Heart left ventricle (tissue), 16 donors: ENCODE measurements at regions not wholly inside any gene's neighbourhood (a gene's known extent, or its start where the extent isn't known, plus 50 kb on each side); places are given as distances from the start of the nearest gene placed in this dataset.
"Not testable (repeated sequence)": the region's sequence is repeated elsewhere in the genome, so short reads cannot be mapped to it uniquely, and the experiment has no call there.

Experiments used
- ATAC-seq, 4 donors: fragments of 200-7000 bp; cut with Tn5 transposase; one replicate each; pipeline ENCODE4 v1.9.1; 2020 to 2022; ENCODE audit warnings: moderate library complexity in 4 of 4, mild to moderate bottlenecking in 3 of 4, moderate number of reproducible peaks in 1 of 4
- DNase-seq, 5 donors: peaks; one replicate each; pipeline ENCODE4 v3.0.0-alpha.2; 2020
- H3K27ac ChIP-seq, 12 donors: fragments of 200-600 bp; sonication (generic) in 4 of 12; one replicate each; pipeline versions ENCODE4 v1.5.0 to v1.8.0; 2016 to 2022; ENCODE audit warnings: mild to moderate bottlenecking in 2 of 12
- H3K27me3 ChIP-seq, 9 donors: fragments of 200-600 bp; sonication (generic) in 2 of 9; one replicate each; pipeline versions ENCODE4 v1.5.1 to v1.8.0; 2016 to 2022; ENCODE audit warnings: mild to moderate bottlenecking in 3 of 9
- H3K36me3 ChIP-seq, 9 donors: fragments of 200-600 bp; sonication (generic) in 2 of 9; one replicate each; pipeline versions ENCODE4 v1.5.0 to v1.8.0; 2018 to 2022; ENCODE audit warnings: mild to moderate bottlenecking in 2 of 9
- H3K4me1 ChIP-seq, 12 donors: fragments of 200-600 bp; sonication (generic) in 4 of 12; one replicate each; pipeline versions ENCODE4 v1.5.0 to v1.8.0; 2016 to 2022; ENCODE audit warnings: mild to moderate bottlenecking in 3 of 12
- H3K4me3 ChIP-seq, 12 donors: fragments of 200-600 bp; sonication (generic) in 4 of 12; one replicate each; pipeline versions ENCODE4 v1.5.0 to v1.8.0; 2017 to 2022; ENCODE audit warnings: mild to moderate bottlenecking in 9 of 12, moderate library complexity in 4 of 12
- H3K9me3 ChIP-seq, 12 donors: fragments of 200-600 bp; sonication (generic) in 4 of 12; one replicate each; pipeline versions ENCODE4 v1.5.0 to v1.8.0; 2016 to 2022; ENCODE audit warnings: mild to moderate bottlenecking in 1 of 12
- CTCF ChIP-seq, 12 donors: fragments of 200-600 bp; sonication (generic) in 4 of 12; IDR thresholded peaks; one replicate each; pipeline versions ENCODE4 v1.5.0 to v1.8.0; 2018 to 2022; ENCODE audit warnings: antibody characterized with exemption in 12 of 12, mild to moderate bottlenecking in 5 of 12
- POLR2A ChIP-seq, 2 donors: fragments of 450-650 bp; IDR thresholded peaks; one replicate each; pipeline ENCODE4 v1.6.1; 2017; ENCODE audit warnings: antibody characterized with exemption in 2 of 2, mild to moderate bottlenecking in 2 of 2, moderate library complexity in 2 of 2
- WGBS, 4 donors: extraction: QIAGEN DNeasy Blood & Tissue Kit in 2 of 4; methylation state at CpG; one replicate each; pipeline versions ENCODE4 v1.1.5 to v1.1.7; 2013 to 2018; 5-methylcytosine and 5-hydroxymethylcytosine counted together
- intact Hi-C, 10 donors: fragments of 100-400 bp; cut with DNase I; formaldehyde crosslinking; loops; one replicate each; pipeline versions ENCODE4 v1.11.1 to v1.14.2; 2022
- donor health status: ischemic (EF 13 %, LVEDD 7.1; RV severe dilation, severe dysfunction).
- donor health status: healthy with polysubstance abuse.
- donor health status: DM: no; HTN: yes; CAD: no.
- donor health status: DM: no; HTN: no; CAD: no.
- donor health status: ischemic (EF 25% LVEDD 6.9; RV normal size, moderate dysfunction).
- donor health status: ischemic (EF 25% LVEDD 5.7; RV mildly dilated, moderate dysfunction).
- donor health status: healthy.
- donor health status: DM: yes; HTN: yes; CAD: no.
- donor health status: ischemic (EF 35%, LVEDD 5.7; RV mildly dilated, moderate dysfunction).
- donor health status: nonischemic (EF 11% LVEDD 7.7; RV severe dilation, severe dysfunction).
- donor health status: DM: yes; HTN: yes; CAD: no.
- donor health status: PGD.
- donor health status: ischemic (EF 29% LVEDD 5.4; RV normal size, mild dysfunction).
- donor health status: nonischemic (EF 23%, LVEDD 6.1; RV moderate dilation, normal function).

GRCh38 chr16:17743578-17743977 is 272.8 kb upstream of the XYLT1 start:
- H3K4me3 ChIP-seq, result no peak overlapping the region
- DNase-seq, result no peak
- H3K9me3 ChIP-seq, result no peaks in the 10 kb centered on the region
- H3K27me3 ChIP-seq, result peaks cover 0 to 40% (median 8%) of the 10 kb centered on the region in 9 donors
- whole genome bisulfite sequencing, 4 donors, result 24 to 63% (median 41%) methylated on average over 4 of the region's 4 CpGs
- ATAC-seq, result no peak
- no peaks in the 10 kb centered on the region for H3K4me1 ChIP-seq
- TF ChIP-seq CTCF (IDR thresholded peaks at IDR 0.05), result no peak
- TF ChIP-seq POLR2A (IDR thresholded peaks at IDR 0.05), result no peak
- H3K36me3 ChIP-seq, result no peaks in the 10 kb centered on the region
- peak overlapping the region in 1 of 12 donors; percentile 84 for H3K27ac ChIP-seq
- intact Hi-C loops, result no loop called here

GRCh38 chr16:17743158-17743557 is 272.4 kb upstream of the XYLT1 start:
- 54 to 74% (median 63%) methylated on average over 3 of the region's 3 CpGs for WGBS, 4 donors
- H3K27me3 ChIP-seq, result peaks cover 0 to 40% (median 8%) of the 10 kb centered on the region in 9 donors
- H3K4me1 ChIP-seq, result no peaks in the 10 kb centered on the region
- H3K36me3 ChIP-seq, result no peaks in the 10 kb centered on the region
- no peak for DNase-seq
- ATAC-seq, result no peak
- H3K27ac ChIP-seq, result peak overlapping the region in 1 of 12 donors; percentile 84
- intact Hi-C loops, result no loop called here
- TF ChIP-seq CTCF (IDR thresholded peaks at IDR 0.05), result no peak
- TF ChIP-seq POLR2A (IDR thresholded peaks at IDR 0.05), result no peak
- no peaks in the 10 kb centered on the region for H3K9me3 ChIP-seq
- H3K4me3 ChIP-seq, result no peak overlapping the region

GRCh38 chr16:17735099-17735498 is 264.3 kb upstream of the XYLT1 start:
- intact Hi-C loops, H3K9me3 ChIP-seq, H3K27ac ChIP-seq, H3K4me1 ChIP-seq, H3K27me3 ChIP-seq, ATAC-seq, H3K4me3 ChIP-seq, H3K36me3 ChIP-seq, DNase-seq: not testable (repeated sequence)
- 66 to 84% (median 81%) methylated on average over 3 of the region's 3 CpGs for WGBS, 4 donors

GRCh38 chr16:17729820-17730219 is 259.1 kb upstream of the XYLT1 start:
- Histone ChIP-seq H3K4me1 (no peaks in the 10 kb centered on the region), H3K27ac (no peak overlapping the region), H3K27me3 (no peaks in the 10 kb centered on the region), H3K36me3 (no peaks in the 10 kb centered on the region), H3K9me3 (peaks cover 0 to 4% (median 0%) of the 10 kb centered on the region in 12 donors), H3K4me3 (no peak overlapping the region)
- DNase-seq (no peak), ATAC-seq (no peak)
- intact Hi-C loops, result no loop called here
- TF ChIP-seq CTCF (IDR thresholded peaks at IDR 0.05), result no peak
- no peak for TF ChIP-seq POLR2A (IDR thresholded peaks at IDR 0.05)
- 75 to 88% (median 83%) methylated on average over 3 of the region's 3 CpGs for WGBS, 4 donors

GRCh38 chr16:17728196-17728595 is 257.4 kb upstream of the XYLT1 start:
- 68 to 86% (median 74%) methylated on average over 4 of the region's 4 CpGs for WGBS, 4 donors
- intact Hi-C loops, result no loop called here
- Histone ChIP-seq H3K9me3 (peaks cover 0 to 4% (median 0%) of the 10 kb centered on the region in 12 donors), H3K4me1 (no peaks in the 10 kb centered on the region), H3K27ac (no peak overlapping the region), H3K4me3 (no peak overlapping the region), H3K27me3 (no peaks in the 10 kb centered on the region), H3K36me3 (no peaks in the 10 kb centered on the region)
- DNase-seq (no peak), ATAC-seq (no peak)
- TF ChIP-seq POLR2A (IDR thresholded peaks at IDR 0.05), result no peak
- TF ChIP-seq CTCF (IDR thresholded peaks at IDR 0.05), result no peak
